C4-2B (cell line): ENCODE measurements at regions not wholly inside any gene's neighbourhood (a gene's known extent, or its start where the extent isn't known, plus 50 kb on each side); places are given as distances from the start of the nearest gene placed in this dataset.
"Not testable (repeated sequence)": the region's sequence is repeated elsewhere in the genome, so short reads cannot be mapped to it uniquely, and the experiment has no call there.

Source experiments
- ZFX ChIP-seq: fragments of 450-650 bp; IDR thresholded peaks from 2 replicates; pipeline ENCODE4 v1.6.1; 2017
- TF ChIP-seq, protein P1 (sequence below): fragments of 450-650 bp; conservative IDR thresholded peaks from 2 replicates; pipeline ENCODE4 v1.5.1; 2017; ENCODE audit warnings: mild to moderate bottlenecking

DNA sequence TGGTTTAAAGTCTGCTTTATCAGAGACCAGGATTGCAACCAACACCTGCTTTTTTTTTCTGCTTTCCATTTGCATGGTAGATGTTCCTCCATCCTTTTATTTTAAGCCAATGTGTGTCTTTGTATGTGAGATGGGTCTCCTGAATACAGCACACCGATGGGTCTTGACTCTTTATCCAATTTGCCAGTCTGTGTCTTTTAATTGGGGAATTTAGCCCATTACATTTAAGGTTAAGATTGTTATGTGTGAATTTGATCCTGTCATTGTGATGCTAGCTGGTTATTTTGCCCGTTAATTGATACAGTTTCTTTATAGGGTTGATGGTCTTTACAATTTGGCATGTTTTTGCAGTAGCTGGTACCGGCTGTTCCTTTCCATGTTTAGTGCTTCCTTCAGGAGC is 128.4 kb downstream of the ADCYAP1 start:
- TF ChIP-seq, protein P1, sequence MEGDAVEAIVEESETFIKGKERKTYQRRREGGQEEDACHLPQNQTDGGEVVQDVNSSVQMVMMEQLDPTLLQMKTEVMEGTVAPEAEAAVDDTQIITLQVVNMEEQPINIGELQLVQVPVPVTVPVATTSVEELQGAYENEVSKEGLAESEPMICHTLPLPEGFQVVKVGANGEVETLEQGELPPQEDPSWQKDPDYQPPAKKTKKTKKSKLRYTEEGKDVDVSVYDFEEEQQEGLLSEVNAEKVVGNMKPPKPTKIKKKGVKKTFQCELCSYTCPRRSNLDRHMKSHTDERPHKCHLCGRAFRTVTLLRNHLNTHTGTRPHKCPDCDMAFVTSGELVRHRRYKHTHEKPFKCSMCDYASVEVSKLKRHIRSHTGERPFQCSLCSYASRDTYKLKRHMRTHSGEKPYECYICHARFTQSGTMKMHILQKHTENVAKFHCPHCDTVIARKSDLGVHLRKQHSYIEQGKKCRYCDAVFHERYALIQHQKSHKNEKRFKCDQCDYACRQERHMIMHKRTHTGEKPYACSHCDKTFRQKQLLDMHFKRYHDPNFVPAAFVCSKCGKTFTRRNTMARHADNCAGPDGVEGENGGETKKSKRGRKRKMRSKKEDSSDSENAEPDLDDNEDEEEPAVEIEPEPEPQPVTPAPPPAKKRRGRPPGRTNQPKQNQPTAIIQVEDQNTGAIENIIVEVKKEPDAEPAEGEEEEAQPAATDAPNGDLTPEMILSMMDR, result not testable (repeated sequence)
- TF ChIP-seq ZFX, result not testable (repeated sequence)
